ENCODE measurements at regions not wholly inside any gene's neighbourhood (a gene's known extent, or its start where the extent isn't known, plus 50 kb on each side); places are given as distances from the start of the nearest gene placed in this dataset.

GRCh38 chr5:63043792-63044191 is 465.2 kb downstream of the LRRC70 start:
- Histone ChIP-seq H3K4me3 (no peak overlapping the region), H3K36me3 (no peaks in the 10 kb centered on the region), H3K9me3 (no peaks in the 10 kb centered on the region), H3K4me1 (no peaks in the 10 kb centered on the region), H3K27ac (no peak overlapping the region), H3K27me3 (no peaks in the 10 kb centered on the region)
- ATAC-seq: no peak
- DNase-seq: no peak
- intact Hi-C loops (cut with DNase I): no loop called here
- no peak for TF ChIP-seq POLR2A (IDR thresholded peaks at IDR 0.05)
- TF ChIP-seq, protein P1, sequence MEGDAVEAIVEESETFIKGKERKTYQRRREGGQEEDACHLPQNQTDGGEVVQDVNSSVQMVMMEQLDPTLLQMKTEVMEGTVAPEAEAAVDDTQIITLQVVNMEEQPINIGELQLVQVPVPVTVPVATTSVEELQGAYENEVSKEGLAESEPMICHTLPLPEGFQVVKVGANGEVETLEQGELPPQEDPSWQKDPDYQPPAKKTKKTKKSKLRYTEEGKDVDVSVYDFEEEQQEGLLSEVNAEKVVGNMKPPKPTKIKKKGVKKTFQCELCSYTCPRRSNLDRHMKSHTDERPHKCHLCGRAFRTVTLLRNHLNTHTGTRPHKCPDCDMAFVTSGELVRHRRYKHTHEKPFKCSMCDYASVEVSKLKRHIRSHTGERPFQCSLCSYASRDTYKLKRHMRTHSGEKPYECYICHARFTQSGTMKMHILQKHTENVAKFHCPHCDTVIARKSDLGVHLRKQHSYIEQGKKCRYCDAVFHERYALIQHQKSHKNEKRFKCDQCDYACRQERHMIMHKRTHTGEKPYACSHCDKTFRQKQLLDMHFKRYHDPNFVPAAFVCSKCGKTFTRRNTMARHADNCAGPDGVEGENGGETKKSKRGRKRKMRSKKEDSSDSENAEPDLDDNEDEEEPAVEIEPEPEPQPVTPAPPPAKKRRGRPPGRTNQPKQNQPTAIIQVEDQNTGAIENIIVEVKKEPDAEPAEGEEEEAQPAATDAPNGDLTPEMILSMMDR (IDR thresholded peaks at IDR 0.05): no peak
- WGBS (ENCODE audit: insufficient coverage, low coverage, low lambda C conversion rate, missing lambda C conversion rate): 18% methylated on average over 2 of the region's 2 CpGs

DNA sequence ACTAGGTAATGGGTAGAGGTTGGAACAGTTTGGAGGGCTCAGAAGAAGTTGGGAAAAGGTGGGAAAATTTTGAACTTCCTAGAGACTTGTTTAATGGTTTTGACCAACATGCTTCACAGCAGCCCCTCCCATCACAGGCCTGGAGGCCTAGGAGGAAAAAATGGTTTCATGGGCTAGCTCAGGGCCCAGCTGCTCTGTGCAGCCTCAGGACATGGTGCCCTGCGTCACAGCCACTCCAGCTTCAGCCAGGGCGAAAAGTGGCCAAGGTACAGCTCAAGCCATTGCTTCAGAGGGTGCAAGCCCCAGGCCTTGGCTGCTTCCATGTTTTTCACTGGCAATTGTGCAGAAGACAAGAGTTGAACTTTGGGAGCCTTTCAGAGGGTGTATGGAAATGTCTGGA is 453.7 kb downstream of the LRRC70 start:
- ATAC-seq (no peak), DNase-seq (no peak)
- no peaks in the 10 kb centered on the region for H3K4me1 ChIP-seq
- TF ChIP-seq, protein P1 (IDR thresholded peaks at IDR 0.05): no peak
- TF ChIP-seq POLR2A (IDR thresholded peaks at IDR 0.05): no peak
- no peak overlapping the region for H3K4me3 ChIP-seq
- no peaks in the 10 kb centered on the region for H3K36me3 ChIP-seq
- no peak overlapping the region for H3K27ac ChIP-seq
- no peaks in the 10 kb centered on the region for H3K27me3 ChIP-seq
- intact Hi-C loops (cut with DNase I): no loop called here
- WGBS (ENCODE audit: insufficient coverage, low coverage, low lambda C conversion rate, missing lambda C conversion rate): 56% methylated on average over 2 of the region's 2 CpGs
- H3K9me3 ChIP-seq: peaks cover 0 to 9% (median 1%) of the 10 kb centered on the region in 4 donors

DNA sequence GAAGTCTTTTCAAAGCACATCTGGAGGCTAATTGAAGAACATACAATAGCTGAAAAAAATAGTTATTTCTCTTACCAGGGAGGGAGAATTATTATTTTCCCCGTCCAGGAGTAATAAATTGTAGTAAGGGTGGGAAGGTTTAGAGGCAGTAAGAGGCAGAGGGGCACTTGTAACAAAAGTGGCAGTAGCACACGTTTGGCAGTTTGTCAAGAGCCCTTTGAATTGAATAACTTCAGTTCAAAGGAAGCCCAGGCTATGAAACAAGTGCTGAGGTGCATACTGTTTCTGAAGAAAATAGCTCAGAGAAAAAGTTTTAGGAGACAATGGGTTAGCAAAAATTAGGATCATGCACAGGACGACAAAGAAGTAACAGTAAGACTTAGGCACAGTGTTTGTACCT is 451.3 kb downstream of the LRRC70 start:
- Histone ChIP-seq H3K27me3 (no peaks in the 10 kb centered on the region), H3K4me1 (no peaks in the 10 kb centered on the region), H3K36me3 (no peaks in the 10 kb centered on the region), H3K27ac (no peak overlapping the region), H3K4me3 (no peak overlapping the region), H3K9me3 (peaks cover 0 to 9% (median 1%) of the 10 kb centered on the region in 4 donors)
- ATAC-seq (no peak), DNase-seq (no peak)
- 17% methylated on average over 3 of the region's 3 CpGs for WGBS (ENCODE audit: insufficient coverage, low coverage, low lambda C conversion rate, missing lambda C conversion rate)
- intact Hi-C loops (cut with DNase I): no loop called here
- TF ChIP-seq, protein P1 (IDR thresholded peaks at IDR 0.05): no peak
- no peak for TF ChIP-seq POLR2A (IDR thresholded peaks at IDR 0.05)

GRCh38 chr5:63025679-63026078 is 447.1 kb downstream of the LRRC70 start:
- ATAC-seq: no peak
- intact Hi-C loops (cut with DNase I): no loop called here
- 34% methylated on average over 3 of the region's 3 CpGs for WGBS (ENCODE audit: insufficient coverage, low coverage, low lambda C conversion rate, missing lambda C conversion rate)
- H3K36me3 ChIP-seq: no peaks in the 10 kb centered on the region
- TF ChIP-seq, protein P1 (IDR thresholded peaks at IDR 0.05): no peak
- TF ChIP-seq POLR2A (IDR thresholded peaks at IDR 0.05): no peak
- H3K4me1 ChIP-seq: no peaks in the 10 kb centered on the region
- no peaks in the 10 kb centered on the region for H3K27me3 ChIP-seq
- H3K9me3 ChIP-seq: no peaks in the 10 kb centered on the region
- H3K27ac ChIP-seq: no peak overlapping the region
- no peak overlapping the region for H3K4me3 ChIP-seq
- no peak for DNase-seq

GRCh38 chr5:63022403-63022802 is 443.8 kb downstream of the LRRC70 start:
- DNase-seq (no peak), ATAC-seq (no peak)
- intact Hi-C loops (cut with DNase I): no loop called here
- no peak overlapping the region for H3K27ac ChIP-seq
- TF ChIP-seq, protein P1 (IDR thresholded peaks at IDR 0.05): no peak
- TF ChIP-seq POLR2A (IDR thresholded peaks at IDR 0.05): no peak
- no peaks in the 10 kb centered on the region for H3K36me3 ChIP-seq
- H3K9me3 ChIP-seq: no peaks in the 10 kb centered on the region
- H3K4me1 ChIP-seq: no peaks in the 10 kb centered on the region
- WGBS (ENCODE audit: insufficient coverage, low coverage, low lambda C conversion rate, missing lambda C conversion rate): 92% methylated on average over 1 of the region's 1 CpG
- no peak overlapping the region for H3K4me3 ChIP-seq
- H3K27me3 ChIP-seq: no peaks in the 10 kb centered on the region
